Activated naive CD8-positive, alpha-beta T cell treated with anti-CD3 and anti-CD28 coated beads, Interleukin-2, amount 50 U/mL, for 24 hours (primary cell): ENCODE measurements at regions not wholly inside any gene's neighbourhood (a gene's known extent, or its start where the extent isn't known, plus 50 kb on each side); places are given as distances from the start of the nearest gene placed in this dataset.

Source experiments
- ATAC-seq: fragments of 150-1000 bp; cut with Tn5 transposase; one replicate; pipeline ENCODE4 v1.10.0; 2021
- DNase-seq: peaks from one replicate; pipeline ENCODE4 v3.0.0; 2021
- H3K27ac Mint-ChIP-seq: one replicate; pipeline ENCODE4 v1.8.0; 2021; ENCODE audit warnings: mild to moderate bottlenecking, mixed read lengths
- H3K27me3 Mint-ChIP-seq: one replicate; pipeline ENCODE4 v1.8.0; 2021; ENCODE audit warnings: mixed read lengths
- H3K36me3 Mint-ChIP-seq: one replicate; pipeline ENCODE4 v1.8.0; 2021; ENCODE audit warnings: low read depth, mixed read lengths
- H3K4me1 Mint-ChIP-seq: one replicate; pipeline ENCODE4 v1.8.0; 2021; ENCODE audit warnings: mixed read lengths
- H3K4me3 Mint-ChIP-seq: one replicate; pipeline ENCODE4 v1.8.0; 2021; ENCODE audit warnings: mild to moderate bottlenecking, moderate library complexity, mixed read lengths
- H3K9me3 Mint-ChIP-seq: one replicate; pipeline ENCODE4 v1.8.0; 2021; ENCODE audit warnings: mixed read lengths

DNA sequence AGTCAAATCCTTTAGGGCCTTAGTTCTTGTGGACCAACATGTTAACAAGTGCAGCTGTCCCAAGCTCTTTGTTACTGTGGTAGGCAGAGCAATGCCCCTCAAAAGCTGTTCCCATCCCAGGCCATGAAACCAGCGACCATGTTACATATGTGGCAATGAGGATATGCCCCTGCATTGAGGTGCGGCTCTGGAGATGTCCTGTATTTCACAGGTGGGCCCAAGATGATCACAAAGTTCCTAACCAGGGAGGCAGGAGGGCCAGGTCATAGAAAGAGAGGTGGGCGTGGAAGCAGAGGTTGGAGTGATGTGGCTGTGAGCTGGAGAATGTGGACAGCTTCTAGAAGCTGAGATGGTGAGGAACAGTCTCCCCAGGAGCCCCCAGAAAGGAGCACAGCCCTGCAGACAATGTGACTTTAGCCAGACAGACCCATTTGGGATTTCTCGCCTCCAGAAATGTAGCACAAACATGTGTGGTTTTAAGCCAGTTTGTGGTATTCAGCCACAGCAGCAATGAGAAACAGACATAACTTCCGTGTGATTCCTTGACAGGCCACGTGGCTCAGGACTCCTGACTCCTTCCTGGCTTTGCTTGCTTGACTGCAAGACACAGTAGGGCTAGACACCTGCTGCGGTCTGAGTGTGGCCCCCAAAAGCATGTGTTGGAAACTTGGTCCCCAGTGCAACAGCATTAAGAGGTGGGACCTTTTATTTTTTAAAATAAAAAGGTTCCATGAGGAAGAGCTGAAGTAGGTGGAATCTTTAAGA is 778.3 kb downstream of the KCNJ18 start:
- H3K36me3 Mint-ChIP-seq, result no peaks in the 10 kb centered on the region
- H3K9me3 Mint-ChIP-seq, result peaks cover 17% of the 10 kb centered on the region
- no peak overlapping the region for H3K27ac Mint-ChIP-seq
- no peaks in the 10 kb centered on the region for H3K4me1 Mint-ChIP-seq
- no peak for ATAC-seq
- no peaks in the 10 kb centered on the region for H3K27me3 Mint-ChIP-seq
- H3K4me3 Mint-ChIP-seq, result no peak overlapping the region
- DNase-seq, result no peak

DNA sequence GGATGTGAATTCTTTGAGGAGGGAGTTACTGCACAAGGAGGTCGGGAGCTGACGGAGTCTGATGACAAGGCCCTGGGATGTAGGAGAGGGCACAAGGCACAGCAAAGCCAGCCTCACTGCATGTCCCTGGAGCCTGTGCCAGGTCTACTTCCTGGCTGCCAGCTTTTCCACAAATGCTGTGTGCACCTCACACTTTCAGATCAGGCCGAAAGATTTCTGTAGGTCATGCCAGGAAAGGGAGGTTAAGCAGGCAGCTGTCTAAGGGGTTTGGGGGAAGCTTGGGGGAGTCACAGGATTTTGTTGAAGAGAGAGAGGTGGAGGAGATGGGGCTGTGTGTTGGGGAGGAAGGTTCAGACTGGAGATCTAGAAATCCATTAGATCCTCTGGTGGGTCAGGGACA is 792.5 kb downstream of the KCNJ18 start:
- Mint-ChIP-seq H3K4me1 (no peaks in the 10 kb centered on the region), H3K36me3 (no peaks in the 10 kb centered on the region), H3K4me3 (no peak overlapping the region), H3K9me3 (peaks cover 11% of the 10 kb centered on the region), H3K27me3 (no peaks in the 10 kb centered on the region), H3K27ac (no peak overlapping the region)
- ATAC-seq (no peak), DNase-seq (no peak)

DNA sequence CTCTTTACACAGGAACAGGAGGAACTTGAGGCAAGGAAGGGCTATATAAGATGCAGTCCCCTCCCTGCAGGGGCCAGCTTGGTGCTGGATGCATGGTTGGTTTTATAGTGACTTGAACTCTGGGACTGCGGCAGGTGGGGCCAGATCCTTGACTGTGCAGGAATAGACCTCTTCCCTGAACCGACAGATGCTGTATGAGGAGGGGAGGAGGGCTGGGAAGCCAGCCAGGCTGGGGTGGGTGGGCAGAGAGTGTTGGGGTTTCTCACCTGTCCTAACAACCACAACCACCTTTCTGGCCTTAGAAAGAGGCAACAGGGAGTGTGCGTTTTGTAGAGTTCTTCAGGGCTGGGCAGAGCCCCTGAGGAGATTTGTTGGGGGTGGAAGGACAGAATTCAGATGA is 798.1 kb downstream of the KCNJ18 start:
- Mint-ChIP-seq H3K9me3 (peaks cover 15% of the 10 kb centered on the region), H3K27me3 (no peaks in the 10 kb centered on the region), H3K27ac (no peak overlapping the region), H3K4me3 (no peak overlapping the region), H3K36me3 (no peaks in the 10 kb centered on the region), H3K4me1 (no peaks in the 10 kb centered on the region)
- DNase-seq (no peak), ATAC-seq (no peak)

DNA sequence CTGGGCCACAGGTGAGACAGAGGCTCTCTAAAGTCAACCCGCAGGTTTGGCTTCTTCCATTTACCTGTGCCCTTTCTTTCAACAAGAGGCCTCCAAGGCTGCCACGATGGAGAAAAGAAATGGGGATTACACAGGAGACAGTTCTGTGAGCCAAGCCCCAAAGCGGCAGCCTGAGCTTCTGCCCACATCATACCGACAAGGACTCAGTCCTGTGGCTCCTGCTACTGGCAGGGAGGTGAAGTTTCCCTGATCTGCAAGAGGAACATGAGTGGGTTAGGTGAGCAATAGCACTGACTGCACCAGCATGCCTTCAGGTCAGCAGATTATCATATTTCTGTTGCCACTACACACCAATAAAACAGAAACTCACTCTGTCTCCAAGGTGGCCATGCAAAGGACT is 800.0 kb downstream of the KCNJ18 start:
- DNase-seq (no peak), ATAC-seq (no peak)
- no peak overlapping the region for H3K4me3 Mint-ChIP-seq
- H3K9me3 Mint-ChIP-seq, result peaks cover 15% of the 10 kb centered on the region
- H3K4me1 Mint-ChIP-seq, result no peaks in the 10 kb centered on the region
- no peaks in the 10 kb centered on the region for H3K36me3 Mint-ChIP-seq
- no peaks in the 10 kb centered on the region for H3K27me3 Mint-ChIP-seq
- H3K27ac Mint-ChIP-seq, result no peak overlapping the region

DNA sequence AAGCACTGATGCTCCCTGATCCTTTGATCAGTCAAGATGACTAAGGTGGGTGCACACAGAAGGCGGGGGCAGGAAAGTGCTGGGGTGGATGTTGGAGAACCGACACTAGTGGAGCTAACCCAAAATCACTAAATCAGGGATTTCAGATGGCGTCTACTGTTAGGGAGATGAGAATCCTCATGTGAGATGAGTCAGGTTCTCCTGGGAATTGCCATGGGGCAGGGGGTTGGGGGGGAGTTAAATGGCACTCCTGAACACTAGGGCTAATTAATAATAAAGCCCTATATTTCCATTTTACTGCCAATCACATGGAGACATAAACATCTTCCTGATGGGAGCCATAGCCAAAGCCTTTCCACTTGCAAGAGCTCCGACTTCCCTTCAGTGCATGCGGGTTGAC is 804.1 kb downstream of the KCNJ18 start:
- Mint-ChIP-seq H3K9me3 (peaks cover 10% of the 10 kb centered on the region), H3K4me1 (no peaks in the 10 kb centered on the region), H3K27me3 (no peaks in the 10 kb centered on the region), H3K4me3 (no peak overlapping the region), H3K27ac (no peak overlapping the region), H3K36me3 (no peaks in the 10 kb centered on the region)
- ATAC-seq (no peak), DNase-seq (no peak)

DNA sequence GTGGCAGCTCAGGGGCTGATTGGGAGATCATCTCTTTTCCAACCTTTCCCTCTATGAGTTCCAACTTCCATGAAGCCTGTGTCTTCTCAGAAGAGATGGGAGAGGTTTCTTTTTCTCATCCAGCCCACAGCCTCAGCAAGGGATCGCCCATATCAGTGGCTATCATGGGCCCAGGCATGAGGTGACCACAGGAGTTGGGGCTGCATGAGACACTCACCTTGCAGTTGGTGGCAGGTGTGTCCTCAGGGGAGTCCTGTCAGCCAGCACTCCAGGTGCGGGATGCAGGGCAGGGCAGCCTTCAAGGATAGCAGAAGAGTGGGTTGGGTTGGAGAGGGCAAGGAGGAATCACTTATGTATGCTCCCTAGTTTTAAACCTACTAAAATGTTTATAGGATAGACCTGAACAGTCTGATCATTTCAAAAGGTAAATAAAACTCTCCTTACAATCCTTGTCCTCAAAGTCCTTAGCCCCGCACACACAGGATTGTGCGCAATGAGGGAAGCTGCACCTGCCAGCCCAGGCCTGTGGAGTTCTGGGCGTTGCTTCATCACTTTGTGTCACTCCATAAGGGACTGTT is 811.1 kb downstream of the KCNJ18 start:
- no peak for ATAC-seq
- DNase-seq, result no peak
- Mint-ChIP-seq H3K27me3 (no peaks in the 10 kb centered on the region), H3K27ac (no peak overlapping the region), H3K4me3 (no peak overlapping the region), H3K36me3 (no peaks in the 10 kb centered on the region), H3K9me3 (peaks cover 6% of the 10 kb centered on the region), H3K4me1 (no peaks in the 10 kb centered on the region)

DNA sequence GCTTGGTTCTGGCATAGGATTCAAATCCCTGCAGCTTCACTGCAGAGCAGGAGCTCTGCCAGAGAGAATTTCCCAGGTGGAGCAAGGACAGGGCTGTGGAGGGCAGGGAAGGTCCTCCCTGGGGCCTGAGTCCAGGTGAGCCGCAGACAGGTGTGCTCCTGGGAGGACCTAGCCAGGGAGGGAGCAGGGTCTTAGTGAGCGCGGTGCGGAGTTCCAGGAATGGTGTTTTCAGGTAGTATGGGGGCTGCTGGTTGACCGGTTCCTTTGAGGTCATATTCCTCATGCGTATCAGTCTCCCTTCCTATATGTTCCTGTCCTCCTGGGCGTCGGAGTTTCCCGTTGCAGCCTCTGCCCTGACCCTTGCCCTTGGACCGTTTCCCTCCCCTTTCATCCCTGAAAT is 813.3 kb downstream of the KCNJ18 start:
- H3K27me3 Mint-ChIP-seq, result no peaks in the 10 kb centered on the region
- ATAC-seq (no peak), DNase-seq (no peak)
- H3K4me1 Mint-ChIP-seq, result no peaks in the 10 kb centered on the region
- no peak overlapping the region for H3K4me3 Mint-ChIP-seq
- no peaks in the 10 kb centered on the region for H3K36me3 Mint-ChIP-seq
- H3K9me3 Mint-ChIP-seq, result peaks cover 3% of the 10 kb centered on the region
- H3K27ac Mint-ChIP-seq, result no peak overlapping the region

DNA sequence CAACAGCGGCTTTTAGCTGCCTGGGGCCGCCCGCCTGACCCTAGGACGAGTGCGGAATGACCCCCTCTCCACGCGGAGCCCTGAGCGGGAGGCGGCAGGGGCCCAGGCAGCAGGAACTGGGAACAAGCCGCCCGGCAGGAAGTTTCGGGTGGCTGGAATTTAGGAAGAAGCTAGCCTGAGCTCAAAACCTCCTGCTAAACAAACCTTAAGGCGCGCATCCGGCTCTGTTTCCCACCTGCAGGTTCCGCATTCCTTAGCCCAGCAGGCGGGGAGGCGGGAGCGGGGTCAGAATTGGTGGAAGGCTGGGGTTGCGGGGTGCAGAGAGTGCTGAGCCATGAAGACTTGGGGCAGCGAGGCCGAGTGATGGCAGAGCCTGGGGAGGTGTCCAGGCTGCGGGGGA is 813.9 kb downstream of the KCNJ18 start:
- H3K27me3 Mint-ChIP-seq, result no peaks in the 10 kb centered on the region
- H3K36me3 Mint-ChIP-seq, result no peaks in the 10 kb centered on the region
- no peak for ATAC-seq
- H3K27ac Mint-ChIP-seq, result no peak overlapping the region
- H3K9me3 Mint-ChIP-seq, result peaks cover 3% of the 10 kb centered on the region
- DNase-seq, result no peak
- no peak overlapping the region for H3K4me3 Mint-ChIP-seq
- no peaks in the 10 kb centered on the region for H3K4me1 Mint-ChIP-seq

DNA sequence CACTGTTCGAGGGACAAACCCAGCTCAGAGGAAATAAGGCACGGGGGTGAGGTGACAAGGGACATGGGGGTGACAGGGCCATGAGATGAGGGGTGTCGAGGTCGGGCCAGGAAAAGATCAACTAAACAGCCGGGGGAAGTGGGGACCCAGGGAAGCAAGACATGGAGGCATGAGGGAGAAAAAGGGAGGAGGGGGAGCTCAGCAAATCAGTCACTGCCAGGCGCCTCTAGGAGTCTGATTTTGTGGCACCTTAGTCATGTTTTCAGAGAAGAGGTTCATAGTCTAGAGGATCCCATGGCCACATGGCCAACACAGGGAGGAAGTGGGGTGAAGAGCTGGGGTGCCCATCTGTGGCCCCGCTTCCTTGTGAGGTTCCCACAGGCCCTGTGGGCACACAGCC is 814.5 kb downstream of the KCNJ18 start:
- Mint-ChIP-seq H3K27ac (no peak overlapping the region), H3K36me3 (no peaks in the 10 kb centered on the region), H3K27me3 (no peaks in the 10 kb centered on the region), H3K4me3 (no peak overlapping the region), H3K4me1 (no peaks in the 10 kb centered on the region), H3K9me3 (peaks cover 3% of the 10 kb centered on the region)
- ATAC-seq (no peak), DNase-seq (no peak)

DNA sequence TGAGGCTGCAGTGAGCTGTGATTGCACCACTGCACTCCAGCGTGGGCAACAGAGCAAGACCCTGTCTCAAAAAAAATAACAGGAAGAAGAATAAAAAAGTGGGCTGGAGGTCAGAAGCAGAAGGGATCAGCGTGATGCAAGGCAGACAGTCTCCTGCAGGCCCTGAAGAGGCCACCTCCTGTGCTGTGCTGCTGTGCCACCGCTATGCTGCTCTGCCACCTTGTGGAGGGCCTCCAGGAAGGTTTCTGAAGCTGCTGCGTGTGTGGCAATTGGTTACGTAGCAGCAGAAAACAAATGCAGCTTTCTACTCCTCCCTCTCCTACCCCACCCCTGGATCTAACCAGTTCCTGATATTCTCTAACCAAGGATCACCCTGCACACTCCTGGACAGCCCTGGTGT is 815.5 kb downstream of the KCNJ18 start:
- Mint-ChIP-seq H3K9me3 (peaks cover 3% of the 10 kb centered on the region), H3K27ac (no peak overlapping the region), H3K27me3 (no peaks in the 10 kb centered on the region), H3K4me3 (no peak overlapping the region), H3K36me3 (no peaks in the 10 kb centered on the region), H3K4me1 (no peaks in the 10 kb centered on the region)
- ATAC-seq (no peak), DNase-seq (no peak)

DNA sequence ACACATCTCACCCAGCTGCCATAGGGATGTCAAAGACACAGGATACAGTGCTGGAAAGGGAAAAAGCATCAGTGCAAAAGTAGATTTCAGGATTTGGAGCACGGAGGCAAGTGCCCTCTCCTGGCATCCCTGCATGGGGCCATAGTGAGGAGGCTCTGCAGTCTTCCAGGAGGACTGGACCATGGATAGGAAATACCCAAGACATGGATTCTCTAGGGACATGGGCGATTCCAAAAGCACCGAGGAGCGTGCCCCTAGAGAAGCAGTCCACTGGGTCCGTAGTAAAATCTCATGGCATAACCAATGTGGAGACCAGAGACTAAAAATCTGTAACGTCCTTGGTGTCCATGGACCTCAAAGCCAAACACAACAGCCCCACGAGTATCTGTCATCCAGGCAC is 818.2 kb downstream of the KCNJ18 start:
- H3K4me1 Mint-ChIP-seq, result no peaks in the 10 kb centered on the region
- peaks cover 3% of the 10 kb centered on the region for H3K9me3 Mint-ChIP-seq
- no peak for DNase-seq
- no peak for ATAC-seq
- H3K36me3 Mint-ChIP-seq, result no peaks in the 10 kb centered on the region
- H3K27me3 Mint-ChIP-seq, result no peaks in the 10 kb centered on the region
- H3K27ac Mint-ChIP-seq, result no peak overlapping the region
- no peak overlapping the region for H3K4me3 Mint-ChIP-seq

DNA sequence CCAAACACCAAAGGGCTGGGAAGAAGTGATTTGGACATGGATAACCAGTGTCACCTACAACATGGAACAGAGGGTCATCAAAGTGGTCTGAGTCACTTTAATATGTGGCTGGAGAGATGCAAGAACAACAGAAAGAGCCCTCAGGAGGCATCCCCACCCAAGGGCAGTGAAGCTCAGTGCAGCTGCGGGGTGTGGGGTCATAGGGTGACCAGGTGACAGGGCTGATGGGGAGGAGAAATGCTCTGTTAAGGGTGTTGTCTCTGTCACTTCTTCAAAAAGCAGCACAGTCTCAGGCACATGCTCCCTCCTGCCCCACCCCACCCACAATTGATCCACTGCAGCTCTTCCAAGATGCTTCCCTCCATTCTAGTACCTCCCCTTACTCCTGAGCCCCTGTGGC is 819.1 kb downstream of the KCNJ18 start:
- no peaks in the 10 kb centered on the region for H3K4me1 Mint-ChIP-seq
- H3K9me3 Mint-ChIP-seq, result peaks cover 7% of the 10 kb centered on the region
- H3K27ac Mint-ChIP-seq, result no peak overlapping the region
- H3K36me3 Mint-ChIP-seq, result no peaks in the 10 kb centered on the region
- ATAC-seq (no peak), DNase-seq (no peak)
- H3K4me3 Mint-ChIP-seq, result no peak overlapping the region
- no peaks in the 10 kb centered on the region for H3K27me3 Mint-ChIP-seq

DNA sequence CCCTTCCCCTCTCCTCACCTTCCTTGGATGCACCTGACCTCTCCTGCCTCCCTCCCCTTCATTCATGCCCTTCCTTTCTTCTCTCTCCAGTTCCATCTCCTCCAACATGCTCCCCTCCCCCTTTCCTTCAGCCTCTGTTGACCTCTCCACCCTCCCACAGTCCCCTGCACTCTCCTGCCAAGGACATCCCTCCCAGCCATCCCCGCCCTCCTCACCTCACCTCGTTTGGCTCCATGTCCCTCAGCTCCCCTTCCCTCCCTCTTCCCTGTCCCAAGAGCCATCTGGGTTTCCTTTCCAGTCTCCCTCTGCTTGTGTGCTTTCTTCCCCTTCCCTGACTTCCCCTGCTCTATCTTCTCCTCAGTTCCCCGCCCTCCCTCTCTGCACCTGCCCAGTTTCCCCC is 819.7 kb downstream of the KCNJ18 start:
- ATAC-seq, result no peak
- no peak overlapping the region for H3K4me3 Mint-ChIP-seq
- H3K27ac Mint-ChIP-seq, result no peak overlapping the region
- H3K36me3 Mint-ChIP-seq, result no peaks in the 10 kb centered on the region
- H3K4me1 Mint-ChIP-seq, result no peaks in the 10 kb centered on the region
- DNase-seq, result no peak
- peaks cover 9% of the 10 kb centered on the region for H3K9me3 Mint-ChIP-seq
- no peaks in the 10 kb centered on the region for H3K27me3 Mint-ChIP-seq

DNA sequence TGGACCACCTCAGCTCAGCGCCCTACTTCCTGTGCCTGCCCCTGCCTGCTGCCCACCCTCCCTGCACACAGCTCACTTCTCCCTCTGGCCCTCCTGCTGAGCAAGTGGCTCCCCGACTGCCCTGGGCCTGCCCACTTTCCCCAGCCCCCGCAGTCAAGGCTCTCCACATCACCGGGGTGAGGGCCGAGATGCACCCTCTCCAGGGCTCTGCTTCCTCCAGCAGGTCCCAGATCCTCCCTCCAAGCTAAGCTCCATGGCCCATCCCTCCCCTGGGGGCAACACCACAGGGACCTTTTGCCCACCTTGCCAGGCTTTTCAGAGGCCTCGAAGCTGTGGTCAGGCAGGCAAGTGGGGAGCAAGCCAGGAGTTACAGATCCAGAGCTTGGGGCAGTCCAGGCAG is 820.2 kb downstream of the KCNJ18 start:
- peaks cover 9% of the 10 kb centered on the region for H3K9me3 Mint-ChIP-seq
- no peaks in the 10 kb centered on the region for H3K36me3 Mint-ChIP-seq
- H3K27me3 Mint-ChIP-seq, result no peaks in the 10 kb centered on the region

DNA sequence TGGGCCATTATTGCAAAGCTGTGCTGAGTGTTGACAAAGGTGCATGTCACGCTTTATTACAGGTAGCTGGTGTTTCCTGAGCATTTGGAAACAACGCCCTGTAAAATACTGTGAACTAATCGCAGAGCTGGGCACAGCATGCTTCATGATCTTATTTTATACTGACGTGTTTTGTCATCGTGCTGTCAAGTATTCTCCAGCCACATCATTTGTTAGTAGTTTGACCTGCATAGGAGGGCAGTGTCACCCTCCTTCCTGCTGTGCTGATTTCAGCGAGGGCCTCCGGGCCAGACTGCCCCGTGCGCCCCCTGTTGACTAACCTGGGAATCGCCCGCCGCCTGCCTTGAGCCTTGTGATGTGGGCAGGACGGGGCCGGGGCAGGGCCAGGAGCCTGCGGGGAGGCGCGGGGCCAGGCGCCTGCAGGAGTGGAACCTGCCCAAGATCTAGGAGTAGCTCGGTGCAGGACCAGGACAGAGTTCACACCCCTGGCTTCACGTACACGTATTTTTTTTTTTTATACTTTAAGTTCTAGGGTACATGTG is 820.7 kb downstream of the KCNJ18 start:
- no peak for ATAC-seq
- Mint-ChIP-seq H3K9me3 (peaks cover 9% of the 10 kb centered on the region), H3K4me1 (no peaks in the 10 kb centered on the region)

More for the DNA sequence above, 820.2 kb downstream of the KCNJ18 start:
- ATAC-seq (peak; percentile 34), DNase-seq (no peak)
- no peak overlapping the region for H3K27ac Mint-ChIP-seq
- H3K4me3 Mint-ChIP-seq, result no peak overlapping the region
- no peaks in the 10 kb centered on the region for H3K4me1 Mint-ChIP-seq

More for the DNA sequence above, 820.7 kb downstream of the KCNJ18 start:
- Mint-ChIP-seq H3K36me3 (no peaks in the 10 kb centered on the region), H3K27ac (no peak overlapping the region), H3K27me3 (no peaks in the 10 kb centered on the region), H3K4me3 (no peak overlapping the region)
- DNase-seq, result no peak
